ENCODE measurements at regions not wholly inside any gene's neighbourhood (a gene's known extent, or its start where the extent isn't known, plus 50 kb on each side); places are given as distances from the start of the nearest gene placed in this dataset.

- H3K23ac ChIP-seq (ENCODE audit: low read length), result no peak overlapping the region
- H3K36me3 ChIP-seq (ENCODE audit: control insufficient read depth, insufficient read depth, low read length), result no peaks in the 10 kb centered on the region
- H3K4me3 ChIP-seq (ENCODE audit: low read length), result no peak overlapping the region
- no peaks in the 10 kb centered on the region for H3K27me3 ChIP-seq (ENCODE audit: insufficient read depth, low read length, poor library complexity)
- no peak overlapping the region for H3K18ac ChIP-seq (ENCODE audit: low read length)
- no peak overlapping the region for H2BK5ac ChIP-seq (ENCODE audit: low read length)
- no peak overlapping the region for H2BK120ac ChIP-seq (ENCODE audit: low read depth, low read length)
- no peak overlapping the region for H3K4me2 ChIP-seq (ENCODE audit: low read length)
- H4K5ac ChIP-seq (ENCODE audit: low read length), result no peak overlapping the region
- H3K4me1 ChIP-seq (ENCODE audit: control insufficient read depth, low read depth, low read length), result no peaks in the 10 kb centered on the region
- no peak overlapping the region for H3K56ac ChIP-seq (ENCODE audit: low read length)
- no peak overlapping the region for H2BK15ac ChIP-seq (replicated peaks; ENCODE audit: low read depth)
- WGBS (ENCODE audit: extremely low coverage, insufficient coverage, low lambda C conversion rate), result no CpG with 5 or more reads among the region's 5 CpGs
- no peak overlapping the region for H2AK5ac ChIP-seq (ENCODE audit: low read length)
- no peak overlapping the region for H3K27ac ChIP-seq (ENCODE audit: low read depth, low read length)
- H3K4ac ChIP-seq (ENCODE audit: low read depth, low read length), result no peak overlapping the region
- H3K9ac ChIP-seq (ENCODE audit: low read length), result no peak overlapping the region
- H3K79me1 ChIP-seq (ENCODE audit: low read length), result no peaks in the 10 kb centered on the region
- H3K79me2 ChIP-seq (ENCODE audit: control insufficient read depth, insufficient read depth, low read length), result no peaks in the 10 kb centered on the region
- H4K8ac ChIP-seq (ENCODE audit: low read depth, low read length), result no peak overlapping the region
- DNase-seq, result no peak
Observed at GRCh38 chr17:11023639-11024479, 186.0 kb upstream of the PIRT start.

- DNase-seq, result no peak
- no peak overlapping the region for H2BK120ac ChIP-seq (ENCODE audit: low read depth, low read length)
- H2BK15ac ChIP-seq (replicated peaks; ENCODE audit: low read depth), result no peak overlapping the region
- no CpG with 5 or more reads among the region's 5 CpGs for WGBS (ENCODE audit: extremely low coverage, insufficient coverage, low lambda C conversion rate)
- H3K4me3 ChIP-seq (ENCODE audit: low read length), result no peak overlapping the region
- no peak overlapping the region for H4K5ac ChIP-seq (ENCODE audit: low read length)
- no peaks in the 10 kb centered on the region for H3K79me2 ChIP-seq (ENCODE audit: control insufficient read depth, insufficient read depth, low read length)
- H3K9ac ChIP-seq (ENCODE audit: low read length), result no peak overlapping the region
- H3K27ac ChIP-seq (ENCODE audit: low read depth, low read length), result no peak overlapping the region
- H2BK5ac ChIP-seq (ENCODE audit: low read length), result no peak overlapping the region
- no peak overlapping the region for H3K4ac ChIP-seq (ENCODE audit: low read depth, low read length)
- H3K79me1 ChIP-seq (ENCODE audit: low read length), result no peaks in the 10 kb centered on the region
- no peak overlapping the region for H3K4me2 ChIP-seq (ENCODE audit: low read length)
- no peak overlapping the region for H3K23ac ChIP-seq (ENCODE audit: low read length)
- no peak overlapping the region for H3K56ac ChIP-seq (ENCODE audit: low read length)
- no peaks in the 10 kb centered on the region for H3K27me3 ChIP-seq (ENCODE audit: insufficient read depth, low read length, poor library complexity)
- no peaks in the 10 kb centered on the region for H3K36me3 ChIP-seq (ENCODE audit: control insufficient read depth, insufficient read depth, low read length)
- H2AK5ac ChIP-seq (ENCODE audit: low read length), result no peak overlapping the region
- H3K4me1 ChIP-seq (ENCODE audit: control insufficient read depth, low read depth, low read length), result no peaks in the 10 kb centered on the region
- no peak overlapping the region for H4K8ac ChIP-seq (ENCODE audit: low read depth, low read length)
- no peak overlapping the region for H3K18ac ChIP-seq (ENCODE audit: low read length)
Observed at GRCh38 chr17:11006530-11006929, 168.6 kb upstream of the PIRT start.

GRCh38 chr17:11005940-11006339 lies 168.1 kb upstream of the PIRT start:
- Histone ChIP-seq H3K79me2 (ENCODE audit: control insufficient read depth, insufficient read depth, low read length) (no peaks in the 10 kb centered on the region), H3K79me1 (ENCODE audit: low read length) (no peaks in the 10 kb centered on the region), H3K36me3 (ENCODE audit: control insufficient read depth, insufficient read depth, low read length) (no peaks in the 10 kb centered on the region), H4K8ac (ENCODE audit: low read depth, low read length) (no peak overlapping the region), H3K27ac (ENCODE audit: low read depth, low read length) (no peak overlapping the region), H3K4ac (ENCODE audit: low read depth, low read length) (no peak overlapping the region), H3K18ac (ENCODE audit: low read length) (no peak overlapping the region), H4K5ac (ENCODE audit: low read length) (no peak overlapping the region), H3K9ac (ENCODE audit: low read length) (no peak overlapping the region), H3K56ac (ENCODE audit: low read length) (no peak overlapping the region), H2BK120ac (ENCODE audit: low read depth, low read length) (no peak overlapping the region), H3K27me3 (ENCODE audit: insufficient read depth, low read length, poor library complexity) (no peaks in the 10 kb centered on the region), H2AK5ac (ENCODE audit: low read length) (no peak overlapping the region), H3K4me1 (ENCODE audit: control insufficient read depth, low read depth, low read length) (no peaks in the 10 kb centered on the region), H2BK15ac (replicated peaks; ENCODE audit: low read depth) (no peak overlapping the region), H2BK5ac (ENCODE audit: low read length) (no peak overlapping the region), H3K4me2 (ENCODE audit: low read length) (no peak overlapping the region), H3K23ac (ENCODE audit: low read length) (no peak overlapping the region), H3K4me3 (ENCODE audit: low read length) (no peak overlapping the region)
- DNase-seq, result no peak
- no CpG with 5 or more reads among the region's 8 CpGs for WGBS (ENCODE audit: extremely low coverage, insufficient coverage, low lambda C conversion rate)

GRCh38 chr17:11002417-11002816 lies 164.5 kb upstream of the PIRT start:
- no peak overlapping the region for H2BK120ac ChIP-seq (ENCODE audit: low read depth, low read length)
- no peaks in the 10 kb centered on the region for H3K4me1 ChIP-seq (ENCODE audit: control insufficient read depth, low read depth, low read length)
- WGBS (ENCODE audit: extremely low coverage, insufficient coverage, low lambda C conversion rate), result no CpG with 5 or more reads among the region's 2 CpGs
- H3K56ac ChIP-seq (ENCODE audit: low read length), result no peak overlapping the region
- no peak overlapping the region for H3K4me3 ChIP-seq (ENCODE audit: low read length)
- H3K27ac ChIP-seq (ENCODE audit: low read depth, low read length), result no peak overlapping the region
- no peak overlapping the region for H4K5ac ChIP-seq (ENCODE audit: low read length)
- H3K23ac ChIP-seq (ENCODE audit: low read length), result no peak overlapping the region
- no peaks in the 10 kb centered on the region for H3K27me3 ChIP-seq (ENCODE audit: insufficient read depth, low read length, poor library complexity)
- H4K8ac ChIP-seq (ENCODE audit: low read depth, low read length), result no peak overlapping the region
- H3K36me3 ChIP-seq (ENCODE audit: control insufficient read depth, insufficient read depth, low read length), result no peaks in the 10 kb centered on the region
- DNase-seq, result no peak
- no peak overlapping the region for H2BK15ac ChIP-seq (replicated peaks; ENCODE audit: low read depth)
- no peaks in the 10 kb centered on the region for H3K79me2 ChIP-seq (ENCODE audit: control insufficient read depth, insufficient read depth, low read length)
- H3K4ac ChIP-seq (ENCODE audit: low read depth, low read length), result no peak overlapping the region
- no peak overlapping the region for H3K9ac ChIP-seq (ENCODE audit: low read length)
- no peak overlapping the region for H2AK5ac ChIP-seq (ENCODE audit: low read length)
- no peaks in the 10 kb centered on the region for H3K79me1 ChIP-seq (ENCODE audit: low read length)
- H2BK5ac ChIP-seq (ENCODE audit: low read length), result no peak overlapping the region
- H3K18ac ChIP-seq (ENCODE audit: low read length), result no peak overlapping the region
- H3K4me2 ChIP-seq (ENCODE audit: low read length), result no peak overlapping the region

GRCh38 chr17:11001651-11002050 lies 163.8 kb upstream of the PIRT start:
- H2AK5ac ChIP-seq (ENCODE audit: low read length), result no peak overlapping the region
- no peak for DNase-seq
- no peaks in the 10 kb centered on the region for H3K79me2 ChIP-seq (ENCODE audit: control insufficient read depth, insufficient read depth, low read length)
- no peak overlapping the region for H4K8ac ChIP-seq (ENCODE audit: low read depth, low read length)
- H3K4me2 ChIP-seq (ENCODE audit: low read length), result no peak overlapping the region
- H2BK120ac ChIP-seq (ENCODE audit: low read depth, low read length), result no peak overlapping the region
- no peaks in the 10 kb centered on the region for H3K79me1 ChIP-seq (ENCODE audit: low read length)
- H3K23ac ChIP-seq (ENCODE audit: low read length), result no peak overlapping the region
- no peaks in the 10 kb centered on the region for H3K27me3 ChIP-seq (ENCODE audit: insufficient read depth, low read length, poor library complexity)
- H3K36me3 ChIP-seq (ENCODE audit: control insufficient read depth, insufficient read depth, low read length), result no peaks in the 10 kb centered on the region
- no peaks in the 10 kb centered on the region for H3K4me1 ChIP-seq (ENCODE audit: control insufficient read depth, low read depth, low read length)
- no peak overlapping the region for H2BK5ac ChIP-seq (ENCODE audit: low read length)
- H3K9ac ChIP-seq (ENCODE audit: low read length), result no peak overlapping the region
- H4K5ac ChIP-seq (ENCODE audit: low read length), result no peak overlapping the region
- H3K4me3 ChIP-seq (ENCODE audit: low read length), result no peak overlapping the region
- no peak overlapping the region for H2BK15ac ChIP-seq (replicated peaks; ENCODE audit: low read depth)
- WGBS (ENCODE audit: extremely low coverage, insufficient coverage, low lambda C conversion rate), result no CpG with 5 or more reads among the region's 4 CpGs
- H3K4ac ChIP-seq (ENCODE audit: low read depth, low read length), result no peak overlapping the region
- H3K27ac ChIP-seq (ENCODE audit: low read depth, low read length), result no peak overlapping the region
- H3K56ac ChIP-seq (ENCODE audit: low read length), result no peak overlapping the region
- H3K18ac ChIP-seq (ENCODE audit: low read length), result no peak overlapping the region

GRCh38 chr17:10999484-10999883 lies 161.6 kb upstream of the PIRT start:
- Histone ChIP-seq H4K8ac (ENCODE audit: low read depth, low read length) (no peak overlapping the region), H3K79me2 (ENCODE audit: control insufficient read depth, insufficient read depth, low read length) (no peaks in the 10 kb centered on the region), H4K5ac (ENCODE audit: low read length) (no peak overlapping the region), H2AK5ac (ENCODE audit: low read length) (no peak overlapping the region), H3K4me2 (ENCODE audit: low read length) (no peak overlapping the region), H3K79me1 (ENCODE audit: low read length) (no peaks in the 10 kb centered on the region), H3K27ac (ENCODE audit: low read depth, low read length) (no peak overlapping the region), H3K4ac (ENCODE audit: low read depth, low read length) (no peak overlapping the region), H3K4me3 (ENCODE audit: low read length) (no peak overlapping the region), H3K4me1 (ENCODE audit: control insufficient read depth, low read depth, low read length) (no peaks in the 10 kb centered on the region), H3K27me3 (ENCODE audit: insufficient read depth, low read length, poor library complexity) (no peaks in the 10 kb centered on the region), H2BK120ac (ENCODE audit: low read depth, low read length) (no peak overlapping the region), H3K23ac (ENCODE audit: low read length) (no peak overlapping the region), H3K9ac (ENCODE audit: low read length) (no peak overlapping the region), H3K56ac (ENCODE audit: low read length) (no peak overlapping the region), H2BK5ac (ENCODE audit: low read length) (no peak overlapping the region), H3K36me3 (ENCODE audit: control insufficient read depth, insufficient read depth, low read length) (no peaks in the 10 kb centered on the region), H2BK15ac (replicated peaks; ENCODE audit: low read depth) (no peak overlapping the region), H3K18ac (ENCODE audit: low read length) (no peak overlapping the region)
- no CpG with 5 or more reads among the region's 2 CpGs for WGBS (ENCODE audit: extremely low coverage, insufficient coverage, low lambda C conversion rate)
- DNase-seq, result no peak
